HG03039 (cell line): ENCODE measurements at regions not wholly inside any gene's neighbourhood (a gene's known extent, or its start where the extent isn't known, plus 50 kb on each side); places are given as distances from the start of the nearest gene placed in this dataset.

Source experiments
- ATAC-seq: cut with Tn5 transposase; IDR thresholded peaks from one replicate; pipeline ENCODE4 v1.9.1; 2021; ENCODE audit warnings: mild to moderate bottlenecking, moderate library complexity; ENCODE audit not compliant: unreplicated experiment

GRCh38 chr13:40401911-40402776 lies 264.3 kb downstream of the FOXO1 start:
- ATAC-seq = peak; percentile 87

- no peak for ATAC-seq
These were observed 263.5 kb downstream of the FOXO1 start for GRCh38 chr13:40402931-40403431.

- no peak for ATAC-seq
These were observed 262.8 kb downstream of the FOXO1 start for GRCh38 chr13:40403509-40404241.

- ATAC-seq = no peak
These were observed 262.0 kb downstream of the FOXO1 start for GRCh38 chr13:40404407-40404806.

- no peak for ATAC-seq
These were observed 261.3 kb downstream of the FOXO1 start for GRCh38 chr13:40404967-40405716.

GRCh38 chr13:40406405-40407120 lies 259.9 kb downstream of the FOXO1 start:
- no peak for ATAC-seq

- no peak for ATAC-seq
These were observed 258.9 kb downstream of the FOXO1 start for GRCh38 chr13:40407567-40407966.

- ATAC-seq = no peak
These were observed 257.8 kb downstream of the FOXO1 start for GRCh38 chr13:40408602-40409001.

GRCh38 chr13:40409278-40409677 lies 257.2 kb downstream of the FOXO1 start:
- no peak for ATAC-seq

- no peak for ATAC-seq
These were observed 256.1 kb downstream of the FOXO1 start for GRCh38 chr13:40410315-40410714.

GRCh38 chr13:40420160-40420740 lies 246.2 kb downstream of the FOXO1 start:
- no peak for ATAC-seq

- no peak for ATAC-seq
These were observed 243.7 kb downstream of the FOXO1 start for GRCh38 chr13:40422588-40423235.

- ATAC-seq = no peak
These were observed 238.1 kb downstream of the FOXO1 start for GRCh38 chr13:40428354-40428753.

- ATAC-seq = no peak
These were observed 236.5 kb downstream of the FOXO1 start for GRCh38 chr13:40429706-40430545.

- no peak for ATAC-seq
These were observed 234.1 kb downstream of the FOXO1 start for GRCh38 chr13:40432018-40432978.

- no peak for ATAC-seq
These were observed 233.4 kb downstream of the FOXO1 start for GRCh38 chr13:40433001-40433400.

GRCh38 chr13:40433577-40433976 lies 232.9 kb downstream of the FOXO1 start:
- no peak for ATAC-seq
